ENCODE measurements at regions not wholly inside any gene's neighbourhood (a gene's known extent, or its start where the extent isn't known, plus 50 kb on each side); places are given as distances from the start of the nearest gene placed in this dataset.

GRCh38 chr16:65855171-65856145 is 511.0 kb upstream of the CDH5 start:
- Histone ChIP-seq H3K4me2 (ENCODE audit: low read length) (no peak overlapping the region), H2AFZ (ENCODE audit: low read depth, low read length) (no peak overlapping the region), H3K9me3 (ENCODE audit: insufficient read depth, low read depth, low read length) (no peaks in the 10 kb centered on the region), H3K4me3 (ENCODE audit: insufficient read depth, low read depth, low read length) (no peak overlapping the region), H3K4me1 (ENCODE audit: insufficient read depth, low read length) (no peaks in the 10 kb centered on the region), H3K27me3 (ENCODE audit: insufficient read depth, low read length) (peaks cover 3% of the 10 kb centered on the region), H3K27ac (ENCODE audit: low read depth, low read length) (no peak overlapping the region), H3K36me3 (ENCODE audit: insufficient read depth, low read length) (no peaks in the 10 kb centered on the region), H4K20me1 (ENCODE audit: insufficient read depth, low read length) (no peaks in the 10 kb centered on the region), H3K79me2 (ENCODE audit: insufficient read depth, low read length) (no peaks in the 10 kb centered on the region), H3K9ac (ENCODE audit: low read length) (no peak overlapping the region)
- H3K4me3 Mint-ChIP-seq (ENCODE audit: unreplicated experiment), result no peak overlapping the region
- TF ChIP-seq CTCF (IDR thresholded peaks at IDR 0.05; ENCODE audit: insufficient read depth, low read depth, low read length), result no peak
- no peak for TF ChIP-seq EZH2 (IDR thresholded peaks at IDR 0.05; ENCODE audit: insufficient read depth, low read length)
- no peak for FAIRE-seq
- H3K27ac Mint-ChIP-seq (ENCODE audit: unreplicated experiment), result no peak overlapping the region
- H3K27me3 Mint-ChIP-seq (ENCODE audit: low read depth, unreplicated experiment), result peaks cover 5% of the 10 kb centered on the region
- no peaks in the 10 kb centered on the region for H3K4me1 Mint-ChIP-seq (ENCODE audit: low read depth, unreplicated experiment)
- peaks cover 2% of the 10 kb centered on the region for H3K36me3 Mint-ChIP-seq (ENCODE audit: low read depth, unreplicated experiment)
- DNase-seq (ENCODE audit: low read depth), result no peak
- H3K9me3 Mint-ChIP-seq (ENCODE audit: unreplicated experiment), result peaks cover 5% of the 10 kb centered on the region

- DNase-seq (ENCODE audit: low read depth) (no peak), FAIRE-seq (no peak)
- H3K36me3 ChIP-seq (ENCODE audit: insufficient read depth, low read length), result no peaks in the 10 kb centered on the region
- H3K4me2 ChIP-seq (ENCODE audit: low read length), result no peak overlapping the region
- no peak overlapping the region for H3K9ac ChIP-seq (ENCODE audit: low read length)
- no peak overlapping the region for H3K4me3 ChIP-seq (ENCODE audit: insufficient read depth, low read depth, low read length)
- TF ChIP-seq EZH2 (IDR thresholded peaks at IDR 0.05; ENCODE audit: insufficient read depth, low read length) (no peak), CTCF (IDR thresholded peaks at IDR 0.05; ENCODE audit: insufficient read depth, low read depth, low read length) (no peak)
- no peak overlapping the region for H3K27ac ChIP-seq (ENCODE audit: low read depth, low read length)
- no peaks in the 10 kb centered on the region for H4K20me1 ChIP-seq (ENCODE audit: insufficient read depth, low read length)
- H3K9me3 ChIP-seq (ENCODE audit: insufficient read depth, low read depth, low read length), result no peaks in the 10 kb centered on the region
- no peak overlapping the region for H3K4me3 Mint-ChIP-seq (ENCODE audit: unreplicated experiment)
- H3K4me1 ChIP-seq (ENCODE audit: insufficient read depth, low read length), result peaks cover 5% of the 10 kb centered on the region
- H3K27me3 ChIP-seq (ENCODE audit: insufficient read depth, low read length), result no peaks in the 10 kb centered on the region
- H2AFZ ChIP-seq (ENCODE audit: low read depth, low read length), result no peak overlapping the region
- no peak overlapping the region for H3K27ac Mint-ChIP-seq (ENCODE audit: unreplicated experiment)
- peaks cover 10% of the 10 kb centered on the region for H3K4me1 Mint-ChIP-seq (ENCODE audit: low read depth, unreplicated experiment)
- no peaks in the 10 kb centered on the region for H3K36me3 Mint-ChIP-seq (ENCODE audit: low read depth, unreplicated experiment)
- H3K79me2 ChIP-seq (ENCODE audit: insufficient read depth, low read length), result no peaks in the 10 kb centered on the region
- peaks cover 6% of the 10 kb centered on the region for H3K27me3 Mint-ChIP-seq (ENCODE audit: low read depth, unreplicated experiment)
- no peaks in the 10 kb centered on the region for H3K9me3 Mint-ChIP-seq (ENCODE audit: unreplicated experiment)
Observed at GRCh38 chr16:65846210-65846602, 520.3 kb upstream of the CDH5 start.
